ENCODE measurements at regions not wholly inside any gene's neighbourhood (a gene's known extent, or its start where the extent isn't known, plus 50 kb on each side); places are given as distances from the start of the nearest gene placed in this dataset.

- no peak for DNase-seq
- no peak for TF ChIP-seq POLR2A (IDR thresholded peaks at IDR 0.05)
- H3K27me3 ChIP-seq: no peaks in the 10 kb centered on the region
Observed at GRCh38 chr12:115597157-115597712, 680.3 kb downstream of the MED13L start.

GRCh38 chr12:115588131-115588530, 689.4 kb downstream of the MED13L start:
- TF ChIP-seq, protein P1, sequence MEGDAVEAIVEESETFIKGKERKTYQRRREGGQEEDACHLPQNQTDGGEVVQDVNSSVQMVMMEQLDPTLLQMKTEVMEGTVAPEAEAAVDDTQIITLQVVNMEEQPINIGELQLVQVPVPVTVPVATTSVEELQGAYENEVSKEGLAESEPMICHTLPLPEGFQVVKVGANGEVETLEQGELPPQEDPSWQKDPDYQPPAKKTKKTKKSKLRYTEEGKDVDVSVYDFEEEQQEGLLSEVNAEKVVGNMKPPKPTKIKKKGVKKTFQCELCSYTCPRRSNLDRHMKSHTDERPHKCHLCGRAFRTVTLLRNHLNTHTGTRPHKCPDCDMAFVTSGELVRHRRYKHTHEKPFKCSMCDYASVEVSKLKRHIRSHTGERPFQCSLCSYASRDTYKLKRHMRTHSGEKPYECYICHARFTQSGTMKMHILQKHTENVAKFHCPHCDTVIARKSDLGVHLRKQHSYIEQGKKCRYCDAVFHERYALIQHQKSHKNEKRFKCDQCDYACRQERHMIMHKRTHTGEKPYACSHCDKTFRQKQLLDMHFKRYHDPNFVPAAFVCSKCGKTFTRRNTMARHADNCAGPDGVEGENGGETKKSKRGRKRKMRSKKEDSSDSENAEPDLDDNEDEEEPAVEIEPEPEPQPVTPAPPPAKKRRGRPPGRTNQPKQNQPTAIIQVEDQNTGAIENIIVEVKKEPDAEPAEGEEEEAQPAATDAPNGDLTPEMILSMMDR (IDR thresholded peaks at IDR 0.05): no peak
- no peak for TF ChIP-seq POLR2A (IDR thresholded peaks at IDR 0.05)
- DNase-seq: no peak
- H3K27ac ChIP-seq: no peak overlapping the region
- no peaks in the 10 kb centered on the region for H3K4me1 ChIP-seq
- no peak overlapping the region for H3K4me3 ChIP-seq
- no peaks in the 10 kb centered on the region for H3K36me3 ChIP-seq
- H3K9me3 ChIP-seq: no peaks in the 10 kb centered on the region
- H3K27me3 ChIP-seq: no peaks in the 10 kb centered on the region

More at GRCh38 chr12:115597157-115597712, 680.3 kb downstream of the MED13L start:
- no peak overlapping the region for H3K27ac ChIP-seq
- peaks cover 0 to 7% (median 0%) of the 10 kb centered on the region in 4 donors for H3K4me1 ChIP-seq
- no peaks in the 10 kb centered on the region for H3K36me3 ChIP-seq
- no peak overlapping the region for H3K4me3 ChIP-seq
- H3K9me3 ChIP-seq: no peaks in the 10 kb centered on the region

DNA sequence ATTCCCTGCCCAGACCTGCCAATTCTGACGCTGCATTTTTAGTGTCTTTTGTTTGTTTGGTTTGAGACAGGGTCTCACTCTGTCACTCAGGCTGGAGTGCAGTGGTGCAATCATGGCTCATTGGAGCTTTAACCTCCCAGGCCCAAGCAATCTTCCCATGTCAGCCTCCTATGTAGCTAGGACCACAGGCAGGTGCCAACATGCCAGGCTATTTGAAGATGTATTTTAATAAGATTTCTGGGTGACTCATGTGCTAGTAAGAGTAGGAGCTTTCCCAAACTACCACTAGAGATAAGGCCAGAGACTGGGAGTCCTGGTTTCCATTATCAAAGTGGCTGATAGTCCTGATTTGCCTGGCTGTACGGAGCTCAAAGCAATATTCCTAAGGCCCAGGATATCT, 693.3 kb downstream of the MED13L start:
- Histone ChIP-seq H3K36me3 (no peaks in the 10 kb centered on the region), H3K9me3 (no peaks in the 10 kb centered on the region), H3K27ac (no peak overlapping the region), H3K4me3 (no peak overlapping the region), H3K27me3 (no peaks in the 10 kb centered on the region), H3K4me1 (no peaks in the 10 kb centered on the region)
- TF ChIP-seq, protein P1 (IDR thresholded peaks at IDR 0.05): no peak
- no peak for TF ChIP-seq POLR2A (IDR thresholded peaks at IDR 0.05)
- DNase-seq: no peak

DNA sequence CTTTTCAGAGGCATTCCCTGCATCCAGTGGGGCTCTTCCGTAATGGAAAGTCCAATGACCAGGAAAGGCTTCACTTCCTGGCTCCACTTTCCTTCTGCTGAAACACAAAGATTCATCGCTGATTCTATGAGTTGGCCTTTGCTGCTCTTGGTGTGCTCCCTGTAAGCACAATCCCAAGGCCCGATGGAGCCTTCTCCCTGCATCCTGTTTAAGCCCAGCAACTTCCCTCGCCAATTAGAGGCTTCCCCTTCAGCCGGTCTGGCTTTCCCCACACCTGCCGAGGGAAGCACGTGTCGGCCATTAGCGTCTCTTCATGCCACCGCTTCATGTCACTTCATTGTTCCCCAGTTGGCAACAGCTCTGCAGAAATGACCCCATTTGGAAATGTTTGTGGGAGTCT, 693.9 kb downstream of the MED13L start:
- Histone ChIP-seq H3K4me3 (no peak overlapping the region), H3K4me1 (no peaks in the 10 kb centered on the region), H3K27me3 (no peaks in the 10 kb centered on the region), H3K9me3 (no peaks in the 10 kb centered on the region), H3K27ac (no peak overlapping the region), H3K36me3 (no peaks in the 10 kb centered on the region)
- no peak for DNase-seq
- TF ChIP-seq, protein P1 (IDR thresholded peaks at IDR 0.05): no peak

- no peak overlapping the region for H3K4me3 ChIP-seq
- H3K36me3 ChIP-seq: no peaks in the 10 kb centered on the region
- H3K4me1 ChIP-seq: no peaks in the 10 kb centered on the region
- H3K27me3 ChIP-seq: no peaks in the 10 kb centered on the region
- DNase-seq: no peak
- TF ChIP-seq POLR2A (IDR thresholded peaks at IDR 0.05): no peak
- TF ChIP-seq, protein P1 (IDR thresholded peaks at IDR 0.05): no peak
- H3K9me3 ChIP-seq: no peaks in the 10 kb centered on the region
- no peak overlapping the region for H3K27ac ChIP-seq
Observed at GRCh38 chr12:115577401-115577800, 700.1 kb downstream of the MED13L start.

DNA sequence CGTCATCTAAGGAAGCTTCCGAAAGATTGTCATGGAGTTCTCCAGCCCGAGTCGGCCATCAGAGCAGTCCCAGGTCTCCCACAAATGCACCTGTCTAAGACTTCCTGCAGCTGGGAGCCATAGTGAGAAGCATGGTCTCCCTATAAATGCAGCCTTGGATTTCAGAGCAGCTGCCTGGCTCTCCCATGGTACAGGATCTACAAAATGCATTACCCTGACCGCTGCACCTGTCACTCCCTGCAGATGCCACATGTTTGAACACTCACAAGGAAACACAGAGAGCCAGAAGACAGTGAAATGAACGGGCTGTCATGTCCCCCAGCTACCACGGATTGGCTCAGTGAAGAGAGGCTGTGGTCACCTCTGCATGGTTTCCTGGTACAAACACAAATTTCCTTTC, 702.7 kb downstream of the MED13L start:
- H3K27me3 ChIP-seq: no peaks in the 10 kb centered on the region
- TF ChIP-seq, protein P1 (IDR thresholded peaks at IDR 0.05): no peak
- TF ChIP-seq POLR2A (IDR thresholded peaks at IDR 0.05): no peak
- no peak for DNase-seq

More for the DNA sequence above, 702.7 kb downstream of the MED13L start:
- Histone ChIP-seq H3K4me3 (no peak overlapping the region), H3K9me3 (no peaks in the 10 kb centered on the region), H3K36me3 (no peaks in the 10 kb centered on the region), H3K27ac (no peak overlapping the region), H3K4me1 (no peaks in the 10 kb centered on the region)

All from Peyer's patch (tissue), 4 donors.